ENCODE measurements at regions not wholly inside any gene's neighbourhood (a gene's known extent, or its start where the extent isn't known, plus 50 kb on each side); places are given as distances from the start of the nearest gene placed in this dataset.

- Histone ChIP-seq H3K4me1 (peaks cover 52% of the 10 kb centered on the region), H3K4me2 (peak overlapping the region; percentile 64), H3K9me3 (no peaks in the 10 kb centered on the region), H3K4me3 (no peak overlapping the region), H3K27ac (peak overlapping the region; percentile 70 to 75)
- 86% methylated on average over 2 of the region's 2 CpGs for WGBS (ENCODE audit: missing lambda C conversion rate)
- ATAC-seq (peak; percentile 42; a peak in 3 of 6 replicates), DNase-seq (ENCODE audit: low read depth in 1 of 2, low spot score in 1 of 2) (peak in 1 of 2 experiments; percentile 11), FAIRE-seq (no peak)
- POLR2A ChIA-PET: interaction anchor here (1.1 to 1.2 kb wide), 2 partner anchors 375 to 501 kb away, joined by 3 read pairs; partner anchors contain the start of gene ELL2
- CTCF ChIA-PET: interaction anchor here (0.6 to 14.2 kb wide), 69 partner anchors 8 to 691 kb away, joined by 3 to 317 read pairs (median 5); partner anchors contain the start of gene ELL2
- no peak for TF ChIP-seq CEBPB (IDR thresholded peaks at IDR 0.05)
- TF ChIP-seq PHF8 (IDR thresholded peaks at IDR 0.05; ENCODE audit: borderline replicate concordance, low read depth): no peak
- no peak for TF ChIP-seq CHD4 (IDR thresholded peaks at IDR 0.05; ENCODE audit: borderline replicate concordance)
- no peak for TF ChIP-seq NFE2L2 (conservative IDR thresholded peaks at IDR 0.05; ENCODE audit: low read length)
- no peak for TF ChIP-seq KDM1A (IDR thresholded peaks at IDR 0.05; ENCODE audit: low read depth)
- no peak for TF ChIP-seq MAZ (IDR thresholded peaks at IDR 0.05; ENCODE audit: borderline replicate concordance, low read depth, low read length)
- TF ChIP-seq, protein P1, sequence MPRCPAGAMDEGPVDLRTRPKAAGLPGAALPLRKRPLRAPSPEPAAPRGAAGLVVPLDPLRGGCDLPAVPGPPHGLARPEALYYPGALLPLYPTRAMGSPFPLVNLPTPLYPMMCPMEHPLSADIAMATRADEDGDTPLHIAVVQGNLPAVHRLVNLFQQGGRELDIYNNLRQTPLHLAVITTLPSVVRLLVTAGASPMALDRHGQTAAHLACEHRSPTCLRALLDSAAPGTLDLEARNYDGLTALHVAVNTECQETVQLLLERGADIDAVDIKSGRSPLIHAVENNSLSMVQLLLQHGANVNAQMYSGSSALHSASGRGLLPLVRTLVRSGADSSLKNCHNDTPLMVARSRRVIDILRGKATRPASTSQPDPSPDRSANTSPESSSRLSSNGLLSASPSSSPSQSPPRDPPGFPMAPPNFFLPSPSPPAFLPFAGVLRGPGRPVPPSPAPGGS (IDR thresholded peaks at IDR 0.05): no peak
- TF ChIP-seq ZSCAN20 (CRISPR knock-in tag; IDR thresholded peaks at IDR 0.05): no peak
- no peak for TF ChIP-seq RAD21 (conservative IDR thresholded peaks at IDR 0.05 in 1 of 2, IDR thresholded peaks at IDR 0.05 in 1 of 2)
- no peak for TF ChIP-seq PBX3 (IDR thresholded peaks at IDR 0.05)
Observed at GRCh38 chr5:96335873-96336272, 97.2 kb downstream of the PCSK1 start.

DNA sequence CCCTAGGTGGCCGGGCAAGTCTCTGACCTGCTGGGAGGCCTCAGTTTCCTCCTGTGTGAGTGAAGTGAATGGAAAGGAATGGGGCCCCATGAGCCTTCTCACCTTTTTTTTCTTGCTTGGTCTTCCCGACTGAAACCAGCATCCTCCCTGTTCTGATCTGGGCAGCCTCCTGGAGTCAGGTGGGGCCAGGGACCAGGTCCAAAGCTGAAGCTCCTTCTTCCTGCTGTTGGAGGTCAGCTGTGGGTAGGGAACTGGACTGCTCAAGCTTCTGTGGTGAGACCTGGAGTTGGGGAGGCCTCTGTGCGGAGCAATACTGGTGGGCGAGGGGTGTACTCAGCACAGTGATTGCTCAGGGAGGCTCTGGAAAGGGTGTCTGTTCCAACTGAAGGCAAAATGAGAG is 99.7 kb downstream of the PCSK1 start:
- POLR2A ChIA-PET: interaction anchor here (1.0 kb wide), 1 partner anchor 372 kb away, joined by 3 read pairs; the partner anchor contains the start of gene ELL2

GRCh38 chr5:96332535-96333366 is 100.3 kb downstream of the PCSK1 start:
- 87% methylated on average over 14 of the region's 14 CpGs for WGBS (ENCODE audit: missing lambda C conversion rate)
- H3K9me3 ChIP-seq: no peaks in the 10 kb centered on the region
- H3K27ac ChIP-seq: peak overlapping the region; percentile 25 to 27; a peak in 2 of 6 replicates
- peak; percentile 65 for TF ChIP-seq MAFK (IDR thresholded peaks at IDR 0.05; ENCODE audit: partially characterized antibody)
- no peak for TF ChIP-seq ELK1 (IDR thresholded peaks at IDR 0.05; ENCODE audit: low read depth, low read length)
- no peak for ATAC-seq
- ChIA-PET CTCF (interaction anchor here (0.9 to 1.9 kb wide), 5 partner anchors 277 to 474 kb away, joined by 3 to 8 read pairs (median 5); partner anchors contain the start of gene ELL2), POLR2A (interaction anchor here (1.0 kb wide), 1 partner anchor 371 kb away, joined by 3 read pairs; the partner anchor contains the start of gene ELL2)
- H3K4me1 ChIP-seq: peaks cover 44% of the 10 kb centered on the region
- DNase-seq (ENCODE audit: low read depth in 1 of 2, low spot score in 1 of 2): no peak
- H3K4me3 ChIP-seq: no peak overlapping the region
- FAIRE-seq: no peak
- H3K4me2 ChIP-seq: no peak overlapping the region

More for the DNA sequence above, 99.7 kb downstream of the PCSK1 start:
- peaks cover 50% of the 10 kb centered on the region for H3K4me1 ChIP-seq
- FAIRE-seq (no peak), ATAC-seq (no peak), DNase-seq (ENCODE audit: low read depth in 1 of 2, low spot score in 1 of 2) (no peak)
- H3K27ac ChIP-seq: peak overlapping the region; percentile 25 to 27; a peak in 2 of 6 replicates
- no peak overlapping the region for H3K4me2 ChIP-seq
- no peaks in the 10 kb centered on the region for H3K9me3 ChIP-seq
- TF ChIP-seq PHF8 (IDR thresholded peaks at IDR 0.05; ENCODE audit: borderline replicate concordance, low read depth) (no peak), FOXS1 (CRISPR knock-in tag; IDR thresholded peaks at IDR 0.05) (no peak), ZC3H11A (IDR thresholded peaks at IDR 0.05) (no peak), KDM1A (IDR thresholded peaks at IDR 0.05; ENCODE audit: low read depth) (no peak), HEYL (CRISPR knock-in tag; IDR thresholded peaks at IDR 0.05) (no peak), RAD21 (conservative IDR thresholded peaks at IDR 0.05 in 1 of 2, IDR thresholded peaks at IDR 0.05 in 1 of 2) (no peak), HES2 (IDR thresholded peaks at IDR 0.05) (no peak), HOXB13 (CRISPR knock-in tag; IDR thresholded peaks at IDR 0.05; ENCODE audit: low read depth) (no peak)
- no peak overlapping the region for H3K4me3 ChIP-seq
- CTCF ChIA-PET: interaction anchor here (0.9 to 1.9 kb wide), 6 partner anchors 278 to 474 kb away, joined by 3 to 8 read pairs (median 4); partner anchors contain the start of gene ELL2
- WGBS (ENCODE audit: missing lambda C conversion rate): 89% methylated on average over 4 of the region's 4 CpGs

All from A549 (cell line).